ENCODE measurements at regions not wholly inside any gene's neighbourhood (a gene's known extent, or its start where the extent isn't known, plus 50 kb on each side); places are given as distances from the start of the nearest gene placed in this dataset.
"Not testable (repeated sequence)": the region's sequence is repeated elsewhere in the genome, so short reads cannot be mapped to it uniquely, and the experiment has no call there.

- no peak for DNase-seq
These were observed 148.8 kb upstream of the ZNF608 start for GRCh38 chr5:124895236-124895635.

GRCh38 chr5:124901081-124901480 lies 154.6 kb upstream of the ZNF608 start:
- DNase-seq = no peak

GRCh38 chr5:124902097-124902821 lies 155.8 kb upstream of the ZNF608 start:
- DNase-seq = no peak

- no peak for DNase-seq
These were observed 159.1 kb upstream of the ZNF608 start for GRCh38 chr5:124905256-124906130.

- DNase-seq = no peak
These were observed 160.1 kb upstream of the ZNF608 start for GRCh38 chr5:124906339-124907097.

GRCh38 chr5:124907098-124907644 lies 160.7 kb upstream of the ZNF608 start:
- DNase-seq = no peak

GRCh38 chr5:124908581-124909451 lies 162.4 kb upstream of the ZNF608 start:
- DNase-seq = no peak

GRCh38 chr5:124909734-124910133 lies 163.3 kb upstream of the ZNF608 start:
- no peak for DNase-seq

GRCh38 chr5:124910354-124911016 lies 164.0 kb upstream of the ZNF608 start:
- no peak for DNase-seq

GRCh38 chr5:124912638-124913328 lies 166.3 kb upstream of the ZNF608 start:
- no peak for DNase-seq

- DNase-seq = no peak
These were observed 166.9 kb upstream of the ZNF608 start for GRCh38 chr5:124913329-124913653.

- not testable (repeated sequence) for DNase-seq
These were observed 169.9 kb upstream of the ZNF608 start for GRCh38 chr5:124916313-124916712.

GRCh38 chr5:124918618-124919017 lies 172.2 kb upstream of the ZNF608 start:
- no peak for DNase-seq

GRCh38 chr5:124919076-124919475 lies 172.6 kb upstream of the ZNF608 start:
- no peak for DNase-seq

GRCh38 chr5:124919747-124920525 lies 173.5 kb upstream of the ZNF608 start:
- DNase-seq = no peak

- no peak for DNase-seq
These were observed 174.6 kb upstream of the ZNF608 start for GRCh38 chr5:124920909-124921666.

- DNase-seq = no peak
These were observed 175.3 kb upstream of the ZNF608 start for GRCh38 chr5:124921694-124922093.

- DNase-seq = no peak
These were observed 176.0 kb upstream of the ZNF608 start for GRCh38 chr5:124922255-124922975.

Data from renal pelvis (tissue), 1 donor.